ENCODE measurements at regions not wholly inside any gene's neighbourhood (a gene's known extent, or its start where the extent isn't known, plus 50 kb on each side); places are given as distances from the start of the nearest gene placed in this dataset.

DNA sequence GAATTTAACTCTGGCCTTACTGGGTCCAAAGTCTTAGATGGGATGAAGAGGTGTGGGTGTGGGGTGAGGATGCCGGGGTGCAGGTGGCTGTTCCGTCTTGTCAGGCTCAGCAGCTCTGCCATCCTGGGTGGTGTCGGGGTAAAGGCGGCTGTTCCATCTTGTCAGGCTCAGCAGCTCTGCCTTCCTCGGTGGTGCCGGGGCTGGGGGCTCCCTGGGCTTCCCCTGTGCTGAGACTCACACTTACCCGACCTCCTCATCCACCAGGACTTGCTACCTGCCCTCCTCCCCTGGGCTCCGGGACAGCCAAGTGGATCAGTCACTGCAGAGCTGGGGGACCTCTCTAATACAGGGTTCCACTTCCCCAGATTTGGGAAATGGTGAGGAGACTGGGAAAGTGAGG is 244.3 kb upstream of the SHH start:
- TF ChIP-seq, protein P1, sequence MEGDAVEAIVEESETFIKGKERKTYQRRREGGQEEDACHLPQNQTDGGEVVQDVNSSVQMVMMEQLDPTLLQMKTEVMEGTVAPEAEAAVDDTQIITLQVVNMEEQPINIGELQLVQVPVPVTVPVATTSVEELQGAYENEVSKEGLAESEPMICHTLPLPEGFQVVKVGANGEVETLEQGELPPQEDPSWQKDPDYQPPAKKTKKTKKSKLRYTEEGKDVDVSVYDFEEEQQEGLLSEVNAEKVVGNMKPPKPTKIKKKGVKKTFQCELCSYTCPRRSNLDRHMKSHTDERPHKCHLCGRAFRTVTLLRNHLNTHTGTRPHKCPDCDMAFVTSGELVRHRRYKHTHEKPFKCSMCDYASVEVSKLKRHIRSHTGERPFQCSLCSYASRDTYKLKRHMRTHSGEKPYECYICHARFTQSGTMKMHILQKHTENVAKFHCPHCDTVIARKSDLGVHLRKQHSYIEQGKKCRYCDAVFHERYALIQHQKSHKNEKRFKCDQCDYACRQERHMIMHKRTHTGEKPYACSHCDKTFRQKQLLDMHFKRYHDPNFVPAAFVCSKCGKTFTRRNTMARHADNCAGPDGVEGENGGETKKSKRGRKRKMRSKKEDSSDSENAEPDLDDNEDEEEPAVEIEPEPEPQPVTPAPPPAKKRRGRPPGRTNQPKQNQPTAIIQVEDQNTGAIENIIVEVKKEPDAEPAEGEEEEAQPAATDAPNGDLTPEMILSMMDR (IDR thresholded peaks at IDR 0.05) = no peak
- no peak for TF ChIP-seq POLR2AphosphoS5 (IDR thresholded peaks at IDR 0.05)

Measured in upper lobe of left lung (tissue), 4 donors.